H9 (cell line): ENCODE measurements at regions not wholly inside any gene's neighbourhood (a gene's known extent, or its start where the extent isn't known, plus 50 kb on each side); places are given as distances from the start of the nearest gene placed in this dataset.

ENCODE experiments used
- DNase-seq: peaks from one replicate; pipeline ENCODE4 v3.0.0-alpha.2; 2017
- H2AFZ ChIP-seq: one replicate; pipeline ENCODE4 v1.6.1; 2013; ENCODE audit warnings: mild to moderate bottlenecking, low read length, control low read depth, moderate library complexity
- H2AK5ac ChIP-seq: 2 replicates; pipeline ENCODE4 v1.6.1; 2013; ENCODE audit warnings: low read length, control low read depth, mixed read lengths; ENCODE audit not compliant: insufficient read length
- H2BK120ac ChIP-seq: one replicate; pipeline ENCODE4 v1.6.1; 2013; ENCODE audit warnings: low read depth, mild to moderate bottlenecking, low read length, control low read depth, inconsistent platforms; ENCODE audit not compliant: poor library complexity, severe bottlenecking
- H2BK12ac ChIP-seq: 2 replicates; pipeline ENCODE4 v1.6.1; 2013; ENCODE audit warnings: low read length, control low read depth, mixed read lengths, low read depth; ENCODE audit not compliant: insufficient read length
- H2BK15ac ChIP-seq: 2 replicates; pipeline ENCODE4 v1.6.1; 2013; ENCODE audit warnings: low read depth, low read length, control low read depth
- H2BK20ac ChIP-seq: one replicate; pipeline ENCODE4 v1.6.1; 2013; ENCODE audit warnings: low read depth, mild to moderate bottlenecking, low read length, control low read depth, inconsistent platforms; ENCODE audit not compliant: poor library complexity, severe bottlenecking
- H2BK5ac ChIP-seq: 2 replicates; pipeline ENCODE4 v1.6.1; 2013; ENCODE audit warnings: low read length, control low read depth, mixed read lengths; ENCODE audit not compliant: insufficient read length
- H3K14ac ChIP-seq: 2 replicates; pipeline ENCODE4 v1.6.1; 2013; ENCODE audit warnings: low read length, control low read depth; ENCODE audit not compliant: insufficient read depth
- H3K18ac ChIP-seq: 2 replicates; pipeline ENCODE4 v1.6.1; 2013; ENCODE audit warnings: low read depth, mild to moderate bottlenecking, mixed read lengths, low read length, control low read depth; ENCODE audit not compliant: insufficient read length
- H3K23ac ChIP-seq: 2 replicates; pipeline ENCODE4 v1.6.1; 2013; ENCODE audit warnings: low read length, control low read depth, mixed read lengths, low read depth; ENCODE audit not compliant: insufficient read length
- H3K23me2 ChIP-seq: 2 replicates; pipeline ENCODE4 v1.6.1; 2013; ENCODE audit warnings: low read depth, mild to moderate bottlenecking, mixed read lengths, low read length, control low read depth; ENCODE audit not compliant: insufficient read length, poor library complexity, severe bottlenecking
- H3K27ac ChIP-seq: 2 replicates; pipeline ENCODE4 v1.5.1; 2013; ENCODE audit warnings: low read length, control low read depth, mixed read lengths, low read depth; ENCODE audit not compliant: insufficient read length
- H3K27me3 ChIP-seq: 2 replicates; pipeline ENCODE4 v1.6.1; 2013; ENCODE audit warnings: low read length, control low read depth, inconsistent platforms; ENCODE audit not compliant: insufficient read depth
- H3K4ac ChIP-seq: 2 replicates; pipeline ENCODE4 v1.6.1; 2013; ENCODE audit warnings: low read depth, mild to moderate bottlenecking, control low read depth, inconsistent platforms, low read length, moderate library complexity
- H3K4me1 ChIP-seq: 2 replicates; pipeline ENCODE4 v1.6.1; 2013; ENCODE audit warnings: low read length, control low read depth, inconsistent platforms; ENCODE audit not compliant: insufficient read depth
- H3K4me2 ChIP-seq: 2 replicates; pipeline ENCODE4 v1.6.1; 2013; ENCODE audit warnings: low read length, control low read depth, mixed read lengths; ENCODE audit not compliant: insufficient read length, insufficient read depth
- H3K56ac ChIP-seq: 2 replicates; pipeline ENCODE4 v1.6.1; 2013; ENCODE audit warnings: low read depth, mild to moderate bottlenecking, mixed read lengths, low read length, control low read depth; ENCODE audit not compliant: insufficient read length
- H3K79me1 ChIP-seq: 2 replicates; pipeline ENCODE4 v1.6.1; 2013; ENCODE audit warnings: low read depth, mild to moderate bottlenecking, moderate library complexity, low read length, control low read depth, inconsistent platforms; ENCODE audit not compliant: insufficient read depth, poor library complexity, severe bottlenecking
- H3K79me2 ChIP-seq: 2 replicates; pipeline ENCODE4 v1.6.1; 2013; ENCODE audit warnings: low read length, control low read depth, inconsistent platforms; ENCODE audit not compliant: insufficient read depth
- H3K9ac ChIP-seq: 2 replicates; pipeline ENCODE4 v1.6.1; 2013; ENCODE audit warnings: low read length, control low read depth, mixed read lengths; ENCODE audit not compliant: insufficient read length; ENCODE audit errors: extremely low read depth
- H3K9me3 ChIP-seq: one replicate; pipeline ENCODE4 v1.6.1; 2013; ENCODE audit warnings: low read depth, low read length, inconsistent platforms; ENCODE audit not compliant: control insufficient read depth
- H3T11ph ChIP-seq: one replicate; pipeline ENCODE4 v1.6.1; 2013; ENCODE audit warnings: mild to moderate bottlenecking, low read length, control low read depth, inconsistent platforms
- H4K20me1 ChIP-seq: one replicate; pipeline ENCODE4 v1.6.1; 2013; ENCODE audit not compliant: control insufficient read depth, insufficient read length, insufficient read depth
- H4K5ac ChIP-seq: 2 replicates; pipeline ENCODE4 v1.6.1; 2013; ENCODE audit warnings: low read depth, mild to moderate bottlenecking, mixed read lengths, low read length, control low read depth; ENCODE audit not compliant: insufficient read length
- H4K8ac ChIP-seq: replicated peaks from 2 replicates; pipeline ENCODE4 v1.6.1; 2013; ENCODE audit warnings: low read length, control low read depth, mixed read lengths, low read depth; ENCODE audit not compliant: insufficient read length
- H4K91ac ChIP-seq: 2 replicates; pipeline ENCODE4 v1.6.1; 2013; ENCODE audit warnings: low read depth, mild to moderate bottlenecking, moderate library complexity, mixed read lengths, low read length, control low read depth; ENCODE audit not compliant: insufficient read length
- H3K27ac Mint-ChIP-seq, 3 experiments: 2 replicates in 2 of 3; 3 replicates in 1 of 3; pipeline ENCODE4 v1.8.0; 2020 to 2021; ENCODE audit warnings: mixed read lengths in 3 of 3, mild to moderate bottlenecking in 1 of 3, moderate library complexity in 1 of 3
- H3K27me3 Mint-ChIP-seq: 2 replicates; pipeline ENCODE4 v1.8.0; 2021; ENCODE audit warnings: low read depth, mild to moderate bottlenecking, moderate library complexity, mixed read lengths
- H3K36me3 Mint-ChIP-seq, 3 experiments: 2 replicates in 2 of 3; 3 replicates in 1 of 3; pipeline ENCODE4 v1.8.0; 2020 to 2021; ENCODE audit warnings: low read depth in 3 of 3, mixed read lengths in 3 of 3; ENCODE audit not compliant: insufficient read depth in 1 of 3
- H3K4me1 Mint-ChIP-seq, 2 experiments: 2 replicates each; pipeline ENCODE4 v1.8.0; 2020; ENCODE audit warnings: mixed read lengths in 2 of 2
- H3K4me3 Mint-ChIP-seq, 2 experiments: 2 replicates in 1 of 2; 3 replicates in 1 of 2; pipeline ENCODE4 v1.8.0; 2020 to 2021; ENCODE audit warnings: mild to moderate bottlenecking in 2 of 2, mixed read lengths in 2 of 2, moderate library complexity in 1 of 2
- H3K9me3 Mint-ChIP-seq, 2 experiments: 2 replicates in 1 of 2; 3 replicates in 1 of 2; pipeline ENCODE4 v1.8.0; 2020; ENCODE audit warnings: mild to moderate bottlenecking in 2 of 2, mixed read lengths in 2 of 2, moderate library complexity in 1 of 2
- WGBS: extraction: QIAGEN DNeasy Blood & Tissue Kit; methylation state at CpG from one replicate; pipeline ENCODE4 v1.1.7; 2013; ENCODE audit warnings: missing lambda C conversion rate, low lambda C conversion rate, mixed read lengths; ENCODE audit not compliant: insufficient read length; ENCODE audit errors: extremely low coverage; 5-methylcytosine and 5-hydroxymethylcytosine counted together
- TF ChIP-seq, protein P1 (sequence below): fragments of 200-600 bp; sonication (generic); conservative IDR thresholded peaks from 3 replicates; pipeline ENCODE4 v1.8.0; 2021; ENCODE audit warnings: antibody characterized with exemption, mild to moderate bottlenecking

- H2AFZ ChIP-seq = no peak overlapping the region
- H3T11ph ChIP-seq = no peak overlapping the region
- no peak overlapping the region for H3K27ac ChIP-seq
- H2BK120ac ChIP-seq = no peak overlapping the region
- no peaks in the 10 kb centered on the region for H3K9me3 ChIP-seq
- no peaks in the 10 kb centered on the region for H3K36me3 Mint-ChIP-seq
- no peak overlapping the region for H3K4me2 ChIP-seq
- no peak overlapping the region for H2AK5ac ChIP-seq
- H4K8ac ChIP-seq = no peak overlapping the region
- H3K23me2 ChIP-seq = no peaks in the 10 kb centered on the region
- no peak overlapping the region for H3K23ac ChIP-seq
- H3K18ac ChIP-seq = no peak overlapping the region
- H2BK20ac ChIP-seq = no peak overlapping the region
- no peak overlapping the region for H4K5ac ChIP-seq
- no peak overlapping the region for H3K4me3 Mint-ChIP-seq
- peaks cover 12 to 14% of the 10 kb centered on the region in 2 experiments for H3K4me1 Mint-ChIP-seq
- H3K27me3 Mint-ChIP-seq = no peaks in the 10 kb centered on the region
- H4K20me1 ChIP-seq = no peaks in the 10 kb centered on the region
- H3K79me2 ChIP-seq = no peaks in the 10 kb centered on the region
- no peaks in the 10 kb centered on the region for H3K27me3 ChIP-seq
- no peak overlapping the region for H3K27ac Mint-ChIP-seq
- no peak overlapping the region for H3K14ac ChIP-seq
- H3K79me1 ChIP-seq = no peaks in the 10 kb centered on the region
- no peaks in the 10 kb centered on the region for H3K4me1 ChIP-seq
- no peaks in the 10 kb centered on the region for H3K9me3 Mint-ChIP-seq
- H2BK5ac ChIP-seq = no peak overlapping the region
- TF ChIP-seq, protein P1, sequence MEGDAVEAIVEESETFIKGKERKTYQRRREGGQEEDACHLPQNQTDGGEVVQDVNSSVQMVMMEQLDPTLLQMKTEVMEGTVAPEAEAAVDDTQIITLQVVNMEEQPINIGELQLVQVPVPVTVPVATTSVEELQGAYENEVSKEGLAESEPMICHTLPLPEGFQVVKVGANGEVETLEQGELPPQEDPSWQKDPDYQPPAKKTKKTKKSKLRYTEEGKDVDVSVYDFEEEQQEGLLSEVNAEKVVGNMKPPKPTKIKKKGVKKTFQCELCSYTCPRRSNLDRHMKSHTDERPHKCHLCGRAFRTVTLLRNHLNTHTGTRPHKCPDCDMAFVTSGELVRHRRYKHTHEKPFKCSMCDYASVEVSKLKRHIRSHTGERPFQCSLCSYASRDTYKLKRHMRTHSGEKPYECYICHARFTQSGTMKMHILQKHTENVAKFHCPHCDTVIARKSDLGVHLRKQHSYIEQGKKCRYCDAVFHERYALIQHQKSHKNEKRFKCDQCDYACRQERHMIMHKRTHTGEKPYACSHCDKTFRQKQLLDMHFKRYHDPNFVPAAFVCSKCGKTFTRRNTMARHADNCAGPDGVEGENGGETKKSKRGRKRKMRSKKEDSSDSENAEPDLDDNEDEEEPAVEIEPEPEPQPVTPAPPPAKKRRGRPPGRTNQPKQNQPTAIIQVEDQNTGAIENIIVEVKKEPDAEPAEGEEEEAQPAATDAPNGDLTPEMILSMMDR = no peak
- no peak overlapping the region for H3K4ac ChIP-seq
- WGBS = no CpG with 5 or more reads among the region's 3 CpGs
- no peak overlapping the region for H4K91ac ChIP-seq
- H2BK15ac ChIP-seq = no peak overlapping the region
- H3K56ac ChIP-seq = no peak overlapping the region
- H2BK12ac ChIP-seq = no peak overlapping the region
- DNase-seq = no peak
- H3K9ac ChIP-seq = no peak overlapping the region
Observed at GRCh38 chr1:118338936-118339335, 153.9 kb upstream of the SPAG17 start.
